Fibroblast of lung (primary cell): ENCODE measurements at regions not wholly inside any gene's neighbourhood (a gene's known extent, or its start where the extent isn't known, plus 50 kb on each side); places are given as distances from the start of the nearest gene placed in this dataset.

Experiments
- DNase-seq, 2 donors: peaks; one replicate each; pipeline versions ENCODE4 v3.0.0 to v3.0.0-alpha.2; 2010; ENCODE audit warnings: low read depth in 2 of 2
- H2AFZ ChIP-seq: 2 replicates; pipeline ENCODE4 v1.5.1; 2012; ENCODE audit warnings: low read length, control low read depth, inconsistent platforms
- H3K27ac ChIP-seq: 2 replicates; pipeline ENCODE4 v1.5.1; 2011; ENCODE audit warnings: low read length, control low read depth; ENCODE audit not compliant: insufficient read depth
- H3K27me3 ChIP-seq: 2 replicates; pipeline ENCODE4 v1.5.1; 2011; ENCODE audit warnings: mild to moderate bottlenecking, low read length; ENCODE audit not compliant: control insufficient read depth, insufficient read depth
- H3K36me3 ChIP-seq: 2 replicates; pipeline ENCODE4 v1.5.1; 2011; ENCODE audit warnings: low read length; ENCODE audit not compliant: control insufficient read depth, insufficient read depth
- H3K4me1 ChIP-seq: 2 replicates; pipeline ENCODE4 v1.5.1; 2011; ENCODE audit warnings: low read length; ENCODE audit not compliant: control insufficient read depth, insufficient read depth; ENCODE audit errors: extremely low read depth
- H3K4me2 ChIP-seq: 2 replicates; pipeline ENCODE4 v1.5.1; 2011; ENCODE audit warnings: low read length, control low read depth; ENCODE audit not compliant: insufficient read depth; ENCODE audit errors: extremely low read depth
- H3K4me3 ChIP-seq, 4 experiments: fragments of 200-600 bp in 1 of 4; sonication (generic) in 1 of 4; replicated peaks in 1 of 4; 2 replicates each; pipeline ENCODE4 v1.5.1; 2011 to 2016; ENCODE audit warnings: low read length in 4 of 4, low read depth in 3 of 4, mild to moderate bottlenecking in 3 of 4, control low read depth in 2 of 4, inconsistent platforms in 1 of 4, mixed read lengths in 1 of 4; ENCODE audit not compliant: insufficient read depth in 1 of 4; ENCODE audit errors: control extremely low read depth in 1 of 4
- H3K79me2 ChIP-seq: 2 replicates; pipeline ENCODE4 v1.5.1; 2012; ENCODE audit warnings: mild to moderate bottlenecking, low read length, inconsistent platforms; ENCODE audit not compliant: control insufficient read depth, insufficient read depth
- H3K9ac ChIP-seq: 2 replicates; pipeline ENCODE4 v1.5.1; 2011; ENCODE audit warnings: mild to moderate bottlenecking, low read length, control low read depth; ENCODE audit not compliant: insufficient read depth
- H3K9me3 ChIP-seq: 2 replicates; pipeline ENCODE4 v1.5.1; 2012; ENCODE audit warnings: low read depth, low read length; ENCODE audit not compliant: control insufficient read depth, insufficient read depth
- H4K20me1 ChIP-seq: 2 replicates; pipeline ENCODE4 v1.5.1; 2011; ENCODE audit warnings: low read length; ENCODE audit not compliant: control insufficient read depth, insufficient read depth; ENCODE audit errors: extremely low read depth
- EZH2 ChIP-seq: IDR thresholded peaks from 2 replicates; pipeline ENCODE4 v1.5.1; 2012; ENCODE audit warnings: low read length, control low read depth, mild to moderate bottlenecking; ENCODE audit errors: missing control alignments
- TF ChIP-seq, protein P1 (sequence below), 2 donors: IDR thresholded peaks in 1 of 2; conservative IDR thresholded peaks in 1 of 2; 1 replicate in 1 of 2; 2 replicates in 1 of 2; pipeline ENCODE4 v1.5.1; 2011 to 2012; ENCODE audit warnings: low read length in 2 of 2, control low read depth in 1 of 2, inconsistent platforms in 1 of 2, low read depth in 1 of 2, mild to moderate bottlenecking in 1 of 2

DNA sequence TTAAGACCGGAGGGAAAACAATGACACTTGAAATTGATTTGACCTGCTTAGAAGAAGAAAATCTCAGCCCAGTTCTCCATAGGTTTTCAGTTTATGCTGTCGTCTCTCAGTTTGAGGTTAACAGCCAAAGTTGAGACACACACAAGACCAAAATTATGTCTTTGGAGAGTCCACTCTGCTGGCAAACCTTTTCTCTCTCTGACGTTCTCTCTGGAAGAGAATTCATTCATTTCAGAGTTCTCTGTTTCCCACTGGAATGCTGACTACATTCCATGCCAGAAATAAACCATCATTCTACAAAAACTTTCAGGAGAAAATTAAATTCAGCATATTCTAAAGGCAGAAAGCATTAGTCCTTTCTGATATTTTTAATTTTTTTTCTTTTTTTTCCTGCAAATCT, 155.2 kb downstream of the TFAP2A start:
- Histone ChIP-seq H3K27ac (no peak overlapping the region), H3K79me2 (no peaks in the 10 kb centered on the region), H4K20me1 (no peaks in the 10 kb centered on the region), H3K36me3 (no peaks in the 10 kb centered on the region), H2AFZ (no peak overlapping the region), H3K4me2 (no peak overlapping the region), H3K4me1 (no peaks in the 10 kb centered on the region), H3K27me3 (no peaks in the 10 kb centered on the region), H3K9ac (no peak overlapping the region), H3K9me3 (no peaks in the 10 kb centered on the region), H3K4me3 (no peak overlapping the region)
- peak in 1 of 2 donors; percentile 48 for DNase-seq
- TF ChIP-seq, protein P1, sequence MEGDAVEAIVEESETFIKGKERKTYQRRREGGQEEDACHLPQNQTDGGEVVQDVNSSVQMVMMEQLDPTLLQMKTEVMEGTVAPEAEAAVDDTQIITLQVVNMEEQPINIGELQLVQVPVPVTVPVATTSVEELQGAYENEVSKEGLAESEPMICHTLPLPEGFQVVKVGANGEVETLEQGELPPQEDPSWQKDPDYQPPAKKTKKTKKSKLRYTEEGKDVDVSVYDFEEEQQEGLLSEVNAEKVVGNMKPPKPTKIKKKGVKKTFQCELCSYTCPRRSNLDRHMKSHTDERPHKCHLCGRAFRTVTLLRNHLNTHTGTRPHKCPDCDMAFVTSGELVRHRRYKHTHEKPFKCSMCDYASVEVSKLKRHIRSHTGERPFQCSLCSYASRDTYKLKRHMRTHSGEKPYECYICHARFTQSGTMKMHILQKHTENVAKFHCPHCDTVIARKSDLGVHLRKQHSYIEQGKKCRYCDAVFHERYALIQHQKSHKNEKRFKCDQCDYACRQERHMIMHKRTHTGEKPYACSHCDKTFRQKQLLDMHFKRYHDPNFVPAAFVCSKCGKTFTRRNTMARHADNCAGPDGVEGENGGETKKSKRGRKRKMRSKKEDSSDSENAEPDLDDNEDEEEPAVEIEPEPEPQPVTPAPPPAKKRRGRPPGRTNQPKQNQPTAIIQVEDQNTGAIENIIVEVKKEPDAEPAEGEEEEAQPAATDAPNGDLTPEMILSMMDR (conservative IDR thresholded peaks at IDR 0.05 in 1 of 2, IDR thresholded peaks at IDR 0.05 in 1 of 2; ENCODE audit: low read depth in 1 of 2, low read length in 2 of 2) = no peak
- no peak for TF ChIP-seq EZH2

DNA sequence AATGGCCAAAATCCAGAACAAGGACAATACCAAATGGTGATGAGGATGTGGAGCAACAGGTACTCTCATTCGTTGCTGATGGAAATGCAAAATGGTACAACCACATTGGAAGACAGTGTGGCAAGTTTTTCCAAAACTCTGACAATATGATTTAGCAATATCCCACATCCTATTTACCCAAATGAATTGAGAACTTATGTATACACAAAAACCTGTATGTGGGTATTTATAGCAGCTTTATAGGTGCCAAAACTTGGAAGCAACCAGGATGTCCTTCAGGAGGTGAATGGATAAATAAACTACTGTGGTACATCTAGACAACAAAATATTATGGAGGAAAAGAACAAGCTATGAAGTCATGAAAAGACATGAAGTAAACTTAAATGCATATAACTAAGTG, 156.5 kb downstream of the TFAP2A start:
- H3K4me2 ChIP-seq = no peak overlapping the region
- no peaks in the 10 kb centered on the region for H4K20me1 ChIP-seq

DNA sequence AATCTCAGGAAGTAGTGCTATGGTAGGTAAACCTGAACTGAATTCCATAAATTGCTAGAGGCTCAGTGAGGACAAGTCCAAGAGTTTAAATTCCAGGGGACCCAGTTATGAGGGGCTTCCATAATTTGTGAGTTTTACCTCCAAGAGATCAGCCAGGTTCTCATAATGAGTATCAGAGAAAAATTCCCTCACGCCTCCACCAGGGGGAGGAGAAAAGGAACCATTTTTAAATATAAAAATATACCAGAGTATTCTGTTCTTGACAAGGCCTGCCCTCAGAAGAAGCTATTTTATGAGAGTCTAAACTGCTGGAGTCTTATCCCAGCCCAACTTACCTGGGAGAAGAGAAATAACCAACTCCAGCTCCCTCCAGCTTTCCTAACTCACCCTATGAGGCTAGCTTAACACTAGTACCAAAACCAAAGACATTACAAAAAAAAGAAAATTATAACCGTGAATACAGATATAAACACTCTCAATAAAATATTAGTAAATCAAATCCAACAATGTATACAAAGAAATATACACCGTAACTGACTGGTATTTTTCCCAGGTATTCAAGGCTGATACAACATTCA, 158.7 kb downstream of the TFAP2A start:
- no peak for DNase-seq
- Histone ChIP-seq H3K4me2 (no peak overlapping the region), H3K4me1 (no peaks in the 10 kb centered on the region), H3K27ac (no peak overlapping the region), H3K4me3 (no peak overlapping the region), H3K9ac (no peak overlapping the region), H3K36me3 (no peaks in the 10 kb centered on the region), H3K9me3 (no peaks in the 10 kb centered on the region), H4K20me1 (no peaks in the 10 kb centered on the region), H3K27me3 (no peaks in the 10 kb centered on the region), H3K79me2 (no peaks in the 10 kb centered on the region), H2AFZ (no peak overlapping the region)
- TF ChIP-seq, protein P1 (conservative IDR thresholded peaks at IDR 0.05 in 1 of 2, IDR thresholded peaks at IDR 0.05 in 1 of 2; ENCODE audit: low read depth in 1 of 2, low read length in 2 of 2) = peak; percentile 17 to 24
- TF ChIP-seq EZH2 = no peak

More for the DNA sequence above, 156.5 kb downstream of the TFAP2A start:
- no peak for TF ChIP-seq EZH2
- TF ChIP-seq, protein P1 (conservative IDR thresholded peaks at IDR 0.05 in 1 of 2, IDR thresholded peaks at IDR 0.05 in 1 of 2; ENCODE audit: low read depth in 1 of 2, low read length in 2 of 2) = no peak
- Histone ChIP-seq H2AFZ (no peak overlapping the region), H3K4me1 (no peaks in the 10 kb centered on the region), H3K27ac (no peak overlapping the region), H3K9me3 (no peaks in the 10 kb centered on the region), H3K9ac (no peak overlapping the region), H3K36me3 (no peaks in the 10 kb centered on the region), H3K4me3 (no peak overlapping the region), H3K27me3 (no peaks in the 10 kb centered on the region), H3K79me2 (no peaks in the 10 kb centered on the region)
- no peak for DNase-seq
